NCI-H2196 (cell line): ENCODE measurements at regions not wholly inside any gene's neighbourhood (a gene's known extent, or its start where the extent isn't known, plus 50 kb on each side); places are given as distances from the start of the nearest gene placed in this dataset.
"Not testable (repeated sequence)": the region's sequence is repeated elsewhere in the genome, so short reads cannot be mapped to it uniquely, and the experiment has no call there.

Source experiments
- DNase-seq: peaks from one replicate; lab custom pipeline; 2025; ENCODE audit not compliant: unreplicated experiment; lab: John Stamatoyannopoulos, UW

- DNase-seq: no peak
These were observed 54.0 kb downstream of the RFPL4B start for GRCh38 chr6:112401083-112401482.

DNA sequence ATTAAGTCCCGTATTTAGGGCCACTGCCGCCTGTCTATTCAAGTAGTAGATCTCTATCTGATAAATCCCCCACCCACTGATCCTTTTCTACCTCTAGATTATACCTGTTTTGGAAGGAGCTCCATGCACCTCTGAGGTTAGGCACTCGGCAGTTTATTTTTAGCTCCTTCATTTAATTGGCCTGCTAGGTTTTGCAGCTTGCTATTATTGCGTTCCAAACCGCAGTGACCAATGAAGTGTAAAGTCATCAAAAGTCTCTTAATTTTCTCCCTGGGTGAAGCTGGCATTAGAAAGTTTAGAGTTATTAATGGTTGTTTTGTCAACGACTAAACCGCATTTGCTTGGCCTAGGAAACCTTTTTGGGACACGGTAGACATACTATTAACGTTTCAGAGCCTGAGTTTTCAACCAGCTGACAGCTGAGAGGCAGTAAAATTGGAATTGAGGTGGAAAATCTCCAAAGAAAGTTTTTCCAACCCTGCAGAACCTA lies 60.0 kb downstream of the RFPL4B start:
- no peak for DNase-seq

- DNase-seq: no peak
These were observed 61.4 kb downstream of the RFPL4B start for GRCh38 chr6:112408522-112408921.

- no peak for DNase-seq
These were observed 62.2 kb downstream of the RFPL4B start for GRCh38 chr6:112409311-112409710.

GRCh38 chr6:112413780-112414179 lies 66.7 kb downstream of the RFPL4B start:
- no peak for DNase-seq

DNA sequence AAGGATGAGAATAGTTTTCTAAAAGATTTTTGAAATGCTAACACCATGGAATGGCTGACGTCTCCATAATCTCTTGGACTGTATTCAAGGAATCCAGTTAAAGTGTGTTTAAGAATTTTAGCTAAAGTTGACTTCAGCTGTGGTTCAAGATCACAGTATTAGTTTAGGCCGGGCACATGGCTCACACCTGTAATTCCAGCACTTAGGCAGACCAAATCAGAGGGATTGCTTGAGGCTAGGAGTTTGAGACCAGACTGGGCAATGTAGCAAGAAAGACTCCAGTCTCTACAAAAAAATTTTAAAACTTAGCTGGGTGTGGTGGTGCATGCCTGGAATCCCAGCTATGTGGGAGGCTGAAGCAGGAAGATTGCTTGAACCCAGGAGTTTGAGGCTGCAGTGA lies 68.2 kb downstream of the RFPL4B start:
- DNase-seq: no peak

DNA sequence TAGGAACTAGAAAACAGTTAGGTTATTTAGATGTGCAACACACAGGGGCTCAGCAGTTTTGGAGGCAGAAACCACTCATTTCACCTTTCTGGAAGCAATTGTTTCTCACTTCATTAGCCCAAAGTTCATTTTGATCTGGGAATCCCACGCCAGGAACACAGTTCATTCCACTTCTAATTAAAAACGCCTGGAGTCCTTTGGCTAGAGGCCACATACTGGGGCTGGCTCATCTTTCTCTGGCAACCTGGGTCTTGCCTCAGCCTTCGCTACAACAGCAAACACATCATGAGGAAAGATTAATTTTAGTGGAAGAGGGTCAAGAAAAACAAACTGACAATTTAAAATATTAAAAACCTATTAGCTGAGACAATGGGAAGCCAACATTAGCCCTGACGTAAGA lies 69.7 kb downstream of the RFPL4B start:
- DNase-seq: no peak

GRCh38 chr6:112427011-112427410 lies 79.9 kb downstream of the RFPL4B start:
- DNase-seq: not testable (repeated sequence)

- no peak for DNase-seq
These were observed 80.4 kb downstream of the RFPL4B start for GRCh38 chr6:112427499-112427898.

DNA sequence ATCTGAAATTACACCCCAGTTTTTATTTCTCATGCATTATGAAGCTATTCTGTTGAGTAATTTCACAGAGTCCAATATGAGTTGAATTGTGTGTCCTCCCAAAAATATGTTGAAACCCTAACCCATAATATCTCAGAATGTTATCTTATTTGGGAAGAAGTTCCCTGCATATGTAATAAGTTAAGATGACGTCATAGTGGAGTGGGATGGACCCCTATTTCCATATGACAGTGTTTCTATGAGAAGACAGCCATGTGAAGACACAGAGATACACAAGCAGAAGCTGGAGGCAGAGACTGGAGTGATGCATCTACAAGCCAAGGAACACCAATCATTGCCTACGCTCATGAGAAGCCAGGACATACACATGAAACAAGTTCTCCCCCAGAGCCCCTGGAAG lies 81.3 kb downstream of the RFPL4B start:
- DNase-seq: no peak

GRCh38 chr6:112429226-112429625 lies 82.1 kb downstream of the RFPL4B start:
- DNase-seq: no peak

GRCh38 chr6:112431803-112432202 lies 84.7 kb downstream of the RFPL4B start:
- no peak for DNase-seq

DNA sequence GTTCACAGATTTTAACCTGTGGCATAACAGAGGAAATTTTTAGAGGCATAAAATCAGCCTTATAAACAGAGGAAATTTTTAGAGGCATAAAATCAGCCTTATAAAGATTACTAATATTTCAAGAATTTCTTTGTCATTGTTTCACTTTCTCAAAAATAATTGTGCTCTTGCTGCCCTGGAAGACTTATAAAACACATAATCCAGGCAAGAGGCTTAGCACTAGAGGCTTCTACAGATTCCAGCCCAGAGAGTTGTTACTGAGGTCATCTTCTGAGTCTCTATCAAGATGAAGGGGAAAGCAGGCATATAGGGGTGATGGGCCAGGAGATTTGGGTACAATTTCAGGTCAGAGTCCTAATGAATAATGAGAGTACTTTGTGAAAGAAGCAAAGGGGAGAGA lies 85.7 kb downstream of the RFPL4B start:
- DNase-seq: no peak

GRCh38 chr6:112433457-112433856 lies 86.3 kb downstream of the RFPL4B start:
- DNase-seq: no peak

DNA sequence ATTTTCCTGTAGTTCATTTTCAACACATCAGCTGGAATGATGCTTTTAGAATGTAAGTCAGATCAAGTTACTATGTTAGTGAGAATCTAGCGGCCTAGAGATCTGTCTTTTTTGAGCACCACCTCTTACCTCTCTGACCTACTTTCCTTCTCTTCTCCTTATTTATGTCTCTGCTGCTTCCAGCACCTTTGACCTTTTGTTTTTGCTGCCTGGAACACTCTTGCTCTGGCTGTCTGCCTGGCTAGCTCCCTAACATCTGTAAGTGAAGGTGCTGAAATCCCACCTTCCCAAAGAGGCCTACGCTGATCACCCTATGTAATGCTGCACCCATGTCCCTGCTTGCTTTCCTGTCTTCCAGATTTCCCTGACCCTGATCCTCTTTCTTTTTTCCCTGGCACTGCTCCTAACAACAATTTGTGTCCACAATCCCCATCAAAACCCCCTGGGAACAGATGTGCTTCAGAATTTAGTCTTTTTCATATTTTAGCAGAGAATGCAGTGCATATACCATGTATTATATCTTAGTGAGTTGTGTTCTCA lies 87.8 kb downstream of the RFPL4B start:
- no peak for DNase-seq

GRCh38 chr6:112437058-112437457 lies 89.9 kb downstream of the RFPL4B start:
- DNase-seq: no peak

DNA sequence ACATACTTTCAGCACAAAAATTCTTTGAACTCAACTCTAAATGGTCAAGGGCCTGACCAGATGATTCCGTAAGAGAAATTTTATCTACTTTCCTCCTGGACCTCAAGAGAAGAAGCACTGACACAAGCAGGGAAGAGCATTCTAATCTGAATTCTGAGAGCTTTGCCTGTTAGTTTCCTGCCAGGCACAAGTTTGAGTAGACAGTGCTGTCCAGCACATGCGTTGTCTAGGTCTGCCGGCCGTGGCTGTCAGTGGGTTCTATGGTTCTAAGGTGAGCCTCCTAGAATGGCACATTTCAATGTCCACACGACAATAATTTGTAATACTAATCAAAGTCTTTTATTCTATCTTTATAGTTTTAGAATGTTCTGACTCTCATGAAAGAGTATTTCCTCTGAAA lies 91.9 kb downstream of the RFPL4B start:
- no peak for DNase-seq

DNA sequence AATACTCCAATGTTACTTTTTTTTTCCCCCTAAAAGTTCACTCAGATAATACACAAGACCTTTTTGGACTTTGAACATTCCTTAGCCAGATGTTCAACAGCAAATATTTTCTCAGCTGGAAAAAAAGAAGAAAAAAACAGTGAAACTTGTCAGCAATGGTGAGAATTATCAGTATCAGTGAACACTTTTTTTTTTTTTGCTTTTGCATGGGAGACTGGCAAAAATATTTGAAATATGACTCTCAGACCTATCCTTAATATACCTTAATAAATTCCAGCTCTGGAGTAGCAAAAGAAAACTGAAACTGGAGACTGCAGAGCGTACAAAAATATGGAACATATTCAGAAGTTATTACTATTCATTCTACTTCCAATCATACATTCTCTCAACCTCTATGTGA lies 92.3 kb downstream of the RFPL4B start:
- no peak for DNase-seq

DNA sequence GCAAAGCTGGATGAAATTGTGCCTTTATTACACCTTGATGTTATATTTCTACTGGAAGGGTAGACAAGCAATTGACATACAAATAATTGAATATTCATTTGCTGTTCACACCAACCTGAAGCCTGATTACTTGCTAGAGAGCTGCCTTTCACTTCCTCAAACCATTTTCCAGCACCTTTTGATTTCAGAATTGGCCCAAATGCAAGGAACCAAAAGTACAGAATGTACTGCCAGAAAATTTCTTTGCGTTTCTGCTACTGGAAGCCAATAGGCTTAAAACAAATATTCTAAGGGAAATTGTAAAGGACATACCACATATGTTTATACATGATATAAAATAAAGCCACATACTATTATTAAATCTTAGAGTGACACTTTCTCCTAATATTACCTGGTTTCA lies 94.5 kb downstream of the RFPL4B start:
- DNase-seq: no peak

DNA sequence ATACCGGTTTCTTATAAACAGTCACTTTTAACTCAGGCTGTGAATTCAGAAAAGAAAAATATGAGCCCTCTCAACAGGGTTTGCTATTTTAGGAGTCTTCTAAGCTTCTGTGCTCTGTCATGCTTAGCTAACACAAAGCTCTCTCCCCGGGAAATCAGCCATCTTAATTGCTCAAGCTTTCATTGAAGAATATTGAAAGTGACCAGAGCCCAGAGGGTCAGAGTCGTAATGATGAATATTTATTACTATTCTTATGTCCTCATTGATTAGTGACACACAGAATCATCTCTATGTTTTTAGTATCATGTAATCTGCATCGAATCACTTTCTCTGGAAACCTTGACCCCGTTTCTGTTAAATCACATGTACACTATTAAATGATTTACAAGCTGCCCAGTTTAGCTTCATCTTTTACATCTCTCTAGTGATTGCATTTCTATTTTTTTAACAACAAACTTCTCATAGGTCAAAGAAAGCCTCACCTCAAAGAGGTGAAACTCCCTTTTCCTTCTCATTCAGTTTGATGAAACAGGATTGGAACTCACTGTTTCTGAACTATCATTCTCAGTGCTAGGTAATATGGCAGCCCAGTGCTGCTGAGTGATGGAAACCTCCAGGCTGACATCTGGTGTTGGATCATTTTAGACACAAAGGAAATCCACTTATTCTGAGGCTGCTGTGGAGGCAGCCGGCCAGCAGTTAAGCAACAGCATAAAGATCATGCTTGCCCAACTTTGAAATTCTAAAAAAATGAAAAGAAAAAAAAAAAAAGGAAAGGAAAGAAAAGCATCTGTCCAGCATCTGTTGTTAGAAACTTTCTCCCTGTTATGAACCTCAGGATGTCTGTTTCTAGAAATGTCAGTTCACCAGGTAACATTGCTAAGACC lies 96.3 kb downstream of the RFPL4B start:
- no peak for DNase-seq

DNA sequence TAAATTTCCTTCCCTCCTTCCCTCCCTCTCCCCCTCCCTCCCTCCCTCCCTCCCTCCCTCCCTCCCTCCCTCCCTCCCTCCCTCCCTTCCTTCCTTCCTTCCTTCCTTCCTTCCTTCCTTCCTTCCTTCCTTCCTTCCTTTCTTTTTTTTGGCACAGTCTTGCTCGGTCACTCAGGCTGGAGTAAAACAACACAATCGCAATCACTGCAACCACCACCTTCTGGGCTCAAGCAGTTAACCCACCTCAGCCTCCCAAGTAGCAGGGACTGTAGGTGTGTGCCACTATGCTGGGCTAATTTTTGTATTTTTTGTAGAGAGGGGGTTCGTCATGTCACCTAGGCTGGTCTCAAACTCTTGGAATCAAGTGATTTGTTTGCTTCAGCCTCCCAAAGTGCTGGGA lies 101.7 kb downstream of the RFPL4B start:
- DNase-seq: not testable (repeated sequence)

DNA sequence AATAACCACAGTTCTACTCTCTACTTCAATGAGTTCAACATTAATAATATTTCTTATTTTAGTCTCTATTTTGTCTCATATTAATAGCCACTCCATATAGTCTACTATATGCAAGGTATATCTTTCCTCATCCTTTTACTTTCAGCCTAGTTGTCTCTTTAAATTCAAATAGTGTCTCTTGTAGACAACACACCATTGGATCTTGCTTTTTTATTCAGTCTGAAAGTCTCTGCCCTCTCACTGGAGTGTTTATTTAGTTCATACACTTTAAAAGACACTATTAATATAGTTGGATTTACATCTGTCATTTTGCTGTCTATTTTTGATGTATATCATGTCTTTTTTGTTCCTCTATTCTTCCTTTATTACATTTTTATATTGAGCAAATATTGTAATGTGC lies 103.5 kb downstream of the RFPL4B start:
- DNase-seq: no peak

- no peak for DNase-seq
These were observed 110.8 kb downstream of the RFPL4B start for GRCh38 chr6:112457886-112458285.
